CD4-positive, alpha-beta T cell treated with Interleukin-2 at 100 ng/mL for 4 hours (primary cell): ENCODE measurements at regions not wholly inside any gene's neighbourhood (a gene's known extent, or its start where the extent isn't known, plus 50 kb on each side); places are given as distances from the start of the nearest gene placed in this dataset.
"Not testable (repeated sequence)": the region's sequence is repeated elsewhere in the genome, so short reads cannot be mapped to it uniquely, and the experiment has no call there.

Experiments
- DNase-seq: peaks from one replicate; pipeline ENCODE4 v3.0.0-alpha.2; 2020; ENCODE audit warnings: low spot score

GRCh38 chr9:25731895-25732794, 53.9 kb upstream of the TUSC1 start:
- not testable (repeated sequence) for DNase-seq
